ENCODE measurements at regions not wholly inside any gene's neighbourhood (a gene's known extent, or its start where the extent isn't known, plus 50 kb on each side); places are given as distances from the start of the nearest gene placed in this dataset.
A peak's percentile ranks its signal among the peaks of the same experiment; 100 is the strongest.

- Histone ChIP-seq H3K4me3 (ENCODE audit: low read depth, low read length, poor library complexity, severe bottlenecking) (no peak overlapping the region), H3K9me3 (ENCODE audit: low read length) (no peaks in the 10 kb centered on the region), H4K20me1 (ENCODE audit: insufficient read depth, low read length) (no peaks in the 10 kb centered on the region), H3K9me2 (ENCODE audit: insufficient read depth, low read length) (no peaks in the 10 kb centered on the region), H3K27ac (ENCODE audit: low read depth, low read length, poor library complexity, severe bottlenecking) (no peak overlapping the region), H2AFZ (ENCODE audit: low read length) (no peak overlapping the region), H3K36me3 (ENCODE audit: insufficient read depth, low read length) (no peaks in the 10 kb centered on the region), H3K4me2 (ENCODE audit: low read length) (no peak overlapping the region), H3K4me1 (ENCODE audit: insufficient read depth, low read length, poor library complexity, severe bottlenecking) (no peaks in the 10 kb centered on the region), H3K79me2 (ENCODE audit: insufficient read depth, low read depth, low read length) (no peaks in the 10 kb centered on the region)
- TF ChIP-seq CTCF (conservative IDR thresholded peaks at IDR 0.05; ENCODE audit: low read length) (0 out of 2 replicates have a peak, but pooled peaks have one; percentile 24), EZH2phosphoT487 (IDR thresholded peaks at IDR 0.05; ENCODE audit: borderline replicate concordance, low read depth, low read length) (no peak)
- ChIA-PET CTCF (ENCODE audit: unreplicated experiment) (no interaction called here), POLR2A (interaction anchor here (0.6 kb wide), 1 partner anchor 59 kb away, joined by 3 read pairs; no protein-coding TSS in a partner anchor)
- no TSS peak for BruUV-seq (replicated peaks)
- peak; percentile 1 for DNase-seq (ENCODE audit: low spot score)
- intact Hi-C loops (cut with micrococcal nuclease; ENCODE audit: unreplicated experiment): no loop called here
These were observed 58.5 kb upstream of the PDGFD start for GRCh38 chr11:104222464-104222863.

DNA sequence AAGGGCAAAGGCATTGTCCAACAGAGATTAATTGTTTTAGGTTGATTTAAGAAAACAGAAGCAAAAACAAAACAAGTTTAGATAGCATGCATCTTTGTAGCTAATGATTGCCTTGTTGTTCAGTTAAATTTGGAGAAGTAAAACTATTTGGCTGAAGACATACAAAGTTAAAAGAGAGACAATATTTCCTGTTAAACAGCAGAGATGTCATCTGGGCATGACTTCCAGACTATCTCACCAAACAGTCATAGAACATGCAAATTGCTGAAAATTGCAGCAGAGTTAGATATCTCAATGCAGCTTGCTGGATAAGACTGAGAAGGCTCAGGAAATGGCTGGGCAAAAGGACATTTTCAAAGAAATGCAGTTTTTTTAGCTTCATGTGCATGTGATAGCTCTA is 57.5 kb upstream of the PDGFD start:
- Histone ChIP-seq H4K20me1 (ENCODE audit: insufficient read depth, low read length) (no peaks in the 10 kb centered on the region), H3K4me3 (ENCODE audit: low read depth, low read length, poor library complexity, severe bottlenecking) (no peak overlapping the region), H3K27ac (ENCODE audit: low read depth, low read length, poor library complexity, severe bottlenecking) (no peak overlapping the region), H3K36me3 (ENCODE audit: insufficient read depth, low read length) (no peaks in the 10 kb centered on the region), H3K4me2 (ENCODE audit: low read length) (no peak overlapping the region; the same call in 1 of the 2 replicates), H2AFZ (ENCODE audit: low read length) (no peak overlapping the region), H3K9me3 (ENCODE audit: low read length) (no peaks in the 10 kb centered on the region), H3K79me2 (ENCODE audit: insufficient read depth, low read depth, low read length) (no peaks in the 10 kb centered on the region), H3K4me1 (ENCODE audit: insufficient read depth, low read length, poor library complexity, severe bottlenecking) (no peaks in the 10 kb centered on the region), H3K9me2 (ENCODE audit: insufficient read depth, low read length) (no peaks in the 10 kb centered on the region)
- intact Hi-C loops (cut with micrococcal nuclease; ENCODE audit: unreplicated experiment): no loop called here
- TF ChIP-seq CTCF (conservative IDR thresholded peaks at IDR 0.05; ENCODE audit: low read length): no peak
- TF ChIP-seq EZH2phosphoT487 (IDR thresholded peaks at IDR 0.05; ENCODE audit: borderline replicate concordance, low read depth, low read length): no peak
- DNase-seq (ENCODE audit: low spot score): no peak
- BruUV-seq (replicated peaks): no TSS peak
- ChIA-PET CTCF (ENCODE audit: unreplicated experiment) (no interaction called here), POLR2A (no interaction called here)

GRCh38 chr11:104219096-104219495 is 55.1 kb upstream of the PDGFD start:
- Histone ChIP-seq H3K36me3 (ENCODE audit: insufficient read depth, low read length) (no peaks in the 10 kb centered on the region), H4K20me1 (ENCODE audit: insufficient read depth, low read length) (no peaks in the 10 kb centered on the region), H2AFZ (ENCODE audit: low read length) (no peak overlapping the region), H3K4me1 (ENCODE audit: insufficient read depth, low read length, poor library complexity, severe bottlenecking) (no peaks in the 10 kb centered on the region), H3K9me3 (ENCODE audit: low read length) (no peaks in the 10 kb centered on the region), H3K9me2 (ENCODE audit: insufficient read depth, low read length) (no peaks in the 10 kb centered on the region), H3K4me2 (ENCODE audit: low read length) (no peak overlapping the region), H3K4me3 (ENCODE audit: low read depth, low read length, poor library complexity, severe bottlenecking) (no peak overlapping the region), H3K27ac (ENCODE audit: low read depth, low read length, poor library complexity, severe bottlenecking) (no peak overlapping the region), H3K79me2 (ENCODE audit: insufficient read depth, low read depth, low read length) (no peaks in the 10 kb centered on the region)
- POLR2A ChIA-PET: interaction anchor here (0.6 kb wide), 1 partner anchor 57 kb away, joined by 3 read pairs; no protein-coding TSS in a partner anchor
- no peak for DNase-seq (ENCODE audit: low spot score)
- CTCF ChIA-PET (ENCODE audit: unreplicated experiment): no interaction called here
- TF ChIP-seq CTCF (conservative IDR thresholded peaks at IDR 0.05; ENCODE audit: low read length): no peak
- TF ChIP-seq EZH2phosphoT487 (IDR thresholded peaks at IDR 0.05; ENCODE audit: borderline replicate concordance, low read depth, low read length): no peak
- intact Hi-C loops (cut with micrococcal nuclease; ENCODE audit: unreplicated experiment): no loop called here
- no TSS peak for BruUV-seq (replicated peaks)
